Uterus (tissue), 2 donors: ENCODE measurements at regions not wholly inside any gene's neighbourhood (a gene's known extent, or its start where the extent isn't known, plus 50 kb on each side); places are given as distances from the start of the nearest gene placed in this dataset.
A peak's percentile ranks its signal among the peaks of the same experiment; 100 is the strongest.

Experiments
- CTCF ChIP-seq, 4 experiments: fragments of 200-600 bp in 2 of 4; fragments of 450-650 bp in 2 of 4; sonication (generic) in 2 of 4; IDR thresholded peaks; one replicate each; pipeline ENCODE4 v1.5.1; 2016 to 2019; ENCODE audit warnings: antibody characterized with exemption in 4 of 4, mild to moderate bottlenecking in 2 of 4, moderate library complexity in 1 of 4
- POLR2A ChIP-seq, 2 donors: fragments of 450-650 bp; IDR thresholded peaks; one replicate each; pipeline ENCODE4 v1.6.1; 2016; ENCODE audit warnings: antibody characterized with exemption in 2 of 2, mild to moderate bottlenecking in 1 of 2, moderate library complexity in 1 of 2

- TF ChIP-seq POLR2A (IDR thresholded peaks at IDR 0.05) (no peak), CTCF (IDR thresholded peaks at IDR 0.05) (peak; percentile 26 to 47 (median 34))
Observed at GRCh38 chr17:68794636-68795434, 160.4 kb downstream of the ABCA8 start.
